Neural crest cell (in vitro differentiated cells): ENCODE measurements at regions not wholly inside any gene's neighbourhood (a gene's known extent, or its start where the extent isn't known, plus 50 kb on each side); places are given as distances from the start of the nearest gene placed in this dataset.

Experiments
- DNase-seq: peaks from one replicate; pipeline ENCODE4 v3.0.0; 2021; ENCODE audit warnings: low read depth, mixed read lengths, low spot score
- H3K27ac Mint-ChIP-seq: one replicate; pipeline ENCODE4 v1.8.0; 2021; ENCODE audit warnings: mild to moderate bottlenecking, mixed read lengths; ENCODE audit not compliant: unreplicated experiment
- H3K27me3 Mint-ChIP-seq: 2 replicates; pipeline ENCODE4 v1.8.0; 2021; ENCODE audit warnings: low read depth, mild to moderate bottlenecking, mixed read lengths
- H3K36me3 Mint-ChIP-seq: 2 replicates; pipeline ENCODE4 v1.8.0; 2021; ENCODE audit warnings: low read depth, mild to moderate bottlenecking, mixed read lengths
- H3K4me1 Mint-ChIP-seq: 2 replicates; pipeline ENCODE4 v1.8.0; 2021; ENCODE audit warnings: mixed read lengths
- H3K4me3 Mint-ChIP-seq: one replicate; pipeline ENCODE4 v1.8.0; 2021; ENCODE audit warnings: mild to moderate bottlenecking, mixed read lengths
- H3K9me3 Mint-ChIP-seq: 2 replicates; pipeline ENCODE4 v1.8.0; 2021; ENCODE audit warnings: mixed read lengths
- TF ChIP-seq, protein P1 (sequence below): fragments of 200-600 bp; sonication (generic); conservative IDR thresholded peaks from 2 replicates; pipeline ENCODE4 v1.5.0; 2021; ENCODE audit warnings: antibody characterized with exemption, mild to moderate bottlenecking

DNA sequence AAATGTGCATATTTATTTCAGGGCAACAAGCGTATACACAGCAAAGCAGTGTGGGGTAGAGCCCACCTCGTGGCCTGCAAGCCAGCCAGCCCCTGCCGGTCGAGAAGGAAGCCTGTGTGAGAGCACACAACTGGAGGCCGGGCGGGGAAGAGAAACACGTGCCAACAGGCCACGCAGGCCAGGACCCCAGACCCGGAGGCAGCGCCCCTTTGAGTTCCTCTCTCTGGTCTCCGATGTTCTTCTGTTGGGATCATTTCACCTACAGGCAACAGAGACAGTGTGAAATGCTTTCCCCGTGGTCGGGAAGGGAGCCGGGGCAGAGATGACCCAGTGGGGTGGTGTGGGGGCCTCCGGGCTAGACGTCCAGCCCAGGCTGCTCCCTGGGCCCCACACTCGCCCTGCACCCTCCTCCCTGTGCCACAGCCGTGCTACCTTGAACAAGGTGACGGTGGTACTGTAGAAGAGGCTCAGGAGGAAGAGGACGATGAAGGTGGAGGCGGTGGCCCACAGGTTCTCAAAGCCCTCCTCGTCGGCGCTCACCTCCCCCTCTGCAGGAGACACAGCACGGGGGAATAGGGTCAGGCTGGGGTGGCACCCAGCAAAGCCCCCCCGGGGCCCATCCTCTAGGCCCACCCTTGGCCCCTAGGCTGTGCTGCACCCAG lies 325.5 kb downstream of the TMEM121 start:
- Mint-ChIP-seq H3K27me3 (no peaks in the 10 kb centered on the region), H3K27ac (no peak overlapping the region), H3K9me3 (peaks cover 6% of the 10 kb centered on the region), H3K4me3 (no peak overlapping the region), H3K4me1 (no peaks in the 10 kb centered on the region), H3K36me3 (peaks cover 12% of the 10 kb centered on the region)
- no peak for DNase-seq
- TF ChIP-seq, protein P1, sequence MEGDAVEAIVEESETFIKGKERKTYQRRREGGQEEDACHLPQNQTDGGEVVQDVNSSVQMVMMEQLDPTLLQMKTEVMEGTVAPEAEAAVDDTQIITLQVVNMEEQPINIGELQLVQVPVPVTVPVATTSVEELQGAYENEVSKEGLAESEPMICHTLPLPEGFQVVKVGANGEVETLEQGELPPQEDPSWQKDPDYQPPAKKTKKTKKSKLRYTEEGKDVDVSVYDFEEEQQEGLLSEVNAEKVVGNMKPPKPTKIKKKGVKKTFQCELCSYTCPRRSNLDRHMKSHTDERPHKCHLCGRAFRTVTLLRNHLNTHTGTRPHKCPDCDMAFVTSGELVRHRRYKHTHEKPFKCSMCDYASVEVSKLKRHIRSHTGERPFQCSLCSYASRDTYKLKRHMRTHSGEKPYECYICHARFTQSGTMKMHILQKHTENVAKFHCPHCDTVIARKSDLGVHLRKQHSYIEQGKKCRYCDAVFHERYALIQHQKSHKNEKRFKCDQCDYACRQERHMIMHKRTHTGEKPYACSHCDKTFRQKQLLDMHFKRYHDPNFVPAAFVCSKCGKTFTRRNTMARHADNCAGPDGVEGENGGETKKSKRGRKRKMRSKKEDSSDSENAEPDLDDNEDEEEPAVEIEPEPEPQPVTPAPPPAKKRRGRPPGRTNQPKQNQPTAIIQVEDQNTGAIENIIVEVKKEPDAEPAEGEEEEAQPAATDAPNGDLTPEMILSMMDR, result no peak

DNA sequence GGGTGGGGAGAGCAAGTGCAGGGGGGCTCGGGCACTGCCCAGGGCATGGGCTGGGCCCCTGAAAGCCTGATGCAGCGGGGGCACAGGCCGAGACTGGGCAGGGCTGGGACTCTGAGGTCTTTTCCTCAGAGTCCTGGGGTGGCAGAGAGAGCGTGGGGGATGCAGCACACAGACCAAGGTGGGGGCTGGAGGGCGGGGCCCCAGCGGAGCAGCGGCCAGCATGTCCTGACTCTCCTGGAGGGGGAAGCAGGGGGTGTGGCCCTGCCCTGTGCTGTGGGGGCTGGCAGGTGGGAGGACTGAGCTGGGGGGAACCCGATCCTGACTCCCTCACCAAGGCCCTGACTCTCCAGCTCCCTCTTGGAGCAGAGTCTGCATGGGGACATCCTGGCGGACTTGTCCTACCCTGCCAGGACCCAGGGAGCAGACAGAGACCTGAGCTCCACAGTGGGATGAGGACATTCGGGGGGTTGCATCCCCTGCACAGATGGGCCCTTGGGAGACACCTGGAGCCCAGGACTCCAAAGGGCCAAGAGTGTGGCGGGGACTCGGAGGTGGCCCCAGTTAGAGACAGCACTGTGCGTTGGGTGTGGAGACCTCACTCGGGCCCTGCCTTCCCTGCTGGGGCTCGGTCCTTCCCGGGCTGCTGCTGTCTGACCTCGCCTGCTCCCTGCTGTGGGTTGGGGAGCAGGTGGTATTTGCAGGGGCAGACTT lies 326.1 kb downstream of the TMEM121 start:
- no peak for DNase-seq
- Mint-ChIP-seq H3K4me1 (no peaks in the 10 kb centered on the region), H3K36me3 (peaks cover 12% of the 10 kb centered on the region), H3K27ac (no peak overlapping the region), H3K27me3 (no peaks in the 10 kb centered on the region), H3K9me3 (peaks cover 6% of the 10 kb centered on the region), H3K4me3 (no peak overlapping the region)
- TF ChIP-seq, protein P1, result no peak

DNA sequence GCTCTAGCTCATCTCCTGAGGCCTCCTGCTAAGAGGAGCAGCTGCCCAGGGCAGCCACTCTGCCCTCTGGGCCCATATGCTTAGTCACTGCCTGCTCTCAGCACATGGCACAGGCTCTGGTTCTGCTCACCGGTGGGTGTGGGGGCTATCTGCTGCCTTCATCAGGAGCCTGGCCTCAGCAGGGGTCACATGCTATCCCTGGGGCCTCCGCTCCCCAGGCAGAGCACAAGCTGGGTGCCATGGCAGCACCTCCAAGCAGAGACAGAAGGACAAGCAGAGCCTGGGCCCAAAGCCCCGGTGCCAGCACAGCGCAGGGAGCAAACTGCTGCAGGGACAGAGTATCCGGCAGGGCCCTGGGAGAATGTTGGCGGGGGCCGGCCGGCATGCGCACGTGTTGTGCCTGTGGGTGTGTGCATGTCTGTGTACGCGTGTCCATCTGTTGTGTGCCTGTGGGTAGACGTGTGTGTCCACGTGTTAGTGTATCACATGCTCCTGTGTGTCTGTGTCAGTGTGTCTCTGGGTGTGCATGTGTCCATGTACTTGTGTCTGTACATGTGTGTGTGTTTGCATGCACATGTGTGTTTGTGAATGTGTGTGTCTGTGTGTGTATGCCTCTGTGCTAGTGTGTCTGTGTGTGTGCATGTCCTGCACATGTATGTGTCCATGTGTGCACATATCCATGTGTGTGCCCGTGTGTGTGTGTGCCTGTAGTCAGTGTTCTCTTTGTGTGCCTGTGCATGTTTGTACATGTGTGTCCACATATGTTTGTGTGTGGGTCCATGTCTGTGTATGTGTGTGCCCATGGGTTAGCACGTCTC lies 326.9 kb downstream of the TMEM121 start:
- DNase-seq, result no peak
- no peaks in the 10 kb centered on the region for H3K4me1 Mint-ChIP-seq
- H3K4me3 Mint-ChIP-seq, result no peak overlapping the region
- TF ChIP-seq, protein P1, result no peak
- H3K9me3 Mint-ChIP-seq, result peaks cover 6% of the 10 kb centered on the region
- peaks cover 7% of the 10 kb centered on the region for H3K36me3 Mint-ChIP-seq
- no peak overlapping the region for H3K27ac Mint-ChIP-seq
- H3K27me3 Mint-ChIP-seq, result no peaks in the 10 kb centered on the region

DNA sequence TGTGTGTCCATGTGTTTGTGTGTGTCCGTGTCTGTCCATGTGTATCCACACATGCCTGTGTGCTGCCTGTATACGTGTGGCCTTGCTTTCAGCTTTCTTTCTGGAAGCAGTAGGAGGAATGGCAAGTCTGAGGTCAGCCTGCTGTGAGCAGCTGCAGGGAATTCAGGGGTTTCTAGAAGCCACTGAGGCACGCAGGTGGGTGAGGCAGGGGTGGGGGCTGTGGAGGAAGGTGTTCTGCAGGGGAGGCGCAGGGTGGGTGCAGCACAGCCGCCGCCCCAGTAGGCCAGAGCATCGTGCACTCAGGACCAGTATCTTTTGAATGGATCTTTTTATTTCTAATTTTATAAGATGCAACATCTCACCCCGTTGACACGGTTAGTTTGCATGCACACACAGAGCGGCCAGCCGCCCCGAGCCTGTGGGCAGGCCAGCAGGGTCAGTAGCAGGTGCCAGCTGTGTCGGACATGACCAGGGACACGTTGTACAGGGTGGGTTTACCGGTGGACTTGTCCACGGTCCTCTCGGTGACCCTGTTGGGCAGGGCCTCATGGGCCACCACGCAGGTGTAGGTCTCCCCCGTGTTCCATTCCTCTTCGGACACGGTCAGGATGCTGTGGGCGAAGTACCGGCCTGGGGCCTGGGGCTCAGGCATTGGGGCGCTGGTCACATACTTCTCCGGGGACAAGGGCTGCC lies 327.7 kb downstream of the TMEM121 start:
- no peak for DNase-seq
- no peak overlapping the region for H3K4me3 Mint-ChIP-seq
- H3K4me1 Mint-ChIP-seq, result no peaks in the 10 kb centered on the region
- TF ChIP-seq, protein P1, result no peak
- H3K36me3 Mint-ChIP-seq, result peaks cover 5% of the 10 kb centered on the region
- no peak overlapping the region for H3K27ac Mint-ChIP-seq
- peaks cover 6% of the 10 kb centered on the region for H3K9me3 Mint-ChIP-seq
- H3K27me3 Mint-ChIP-seq, result no peaks in the 10 kb centered on the region

DNA sequence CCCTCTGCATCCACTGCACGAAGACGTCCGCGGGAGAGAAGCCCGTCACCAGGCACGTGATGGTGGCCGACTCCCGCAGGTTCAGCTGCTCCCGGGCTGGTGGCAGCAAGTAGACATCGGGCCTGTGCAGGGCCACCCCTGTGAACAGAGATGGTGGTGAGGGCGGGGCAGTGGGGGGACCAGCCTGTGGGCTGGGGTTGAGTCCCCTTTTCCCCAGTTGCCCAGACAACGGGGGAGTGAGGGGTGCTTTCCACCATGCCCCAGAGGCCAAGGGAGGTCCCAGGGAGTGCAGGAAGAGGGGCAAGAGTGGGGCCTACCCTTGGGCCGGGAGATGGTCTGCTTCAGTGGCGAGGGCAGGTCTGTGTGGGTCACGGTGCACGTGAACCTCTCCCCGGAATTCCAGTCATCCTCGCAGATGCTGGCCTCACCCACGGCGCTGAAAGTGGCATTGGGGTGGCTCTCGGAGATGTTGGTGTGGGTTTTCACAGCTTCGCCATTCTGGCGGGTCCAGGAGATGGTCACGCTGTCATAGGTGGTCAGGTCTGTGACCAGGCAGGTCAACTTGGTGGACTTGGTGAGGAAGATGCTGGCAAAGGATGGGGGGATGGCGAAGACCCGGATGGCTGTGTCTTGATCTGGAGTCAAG lies 328.3 kb downstream of the TMEM121 start:
- Mint-ChIP-seq H3K9me3 (peaks cover 6% of the 10 kb centered on the region), H3K36me3 (peaks cover 5% of the 10 kb centered on the region), H3K4me3 (no peak overlapping the region), H3K27ac (no peak overlapping the region), H3K27me3 (no peaks in the 10 kb centered on the region), H3K4me1 (no peaks in the 10 kb centered on the region)
- TF ChIP-seq, protein P1, result no peak
- DNase-seq, result no peak
